H9 (cell line): ENCODE measurements at regions not wholly inside any gene's neighbourhood (a gene's known extent, or its start where the extent isn't known, plus 50 kb on each side); places are given as distances from the start of the nearest gene placed in this dataset.

Experiments
- DNase-seq: peaks from one replicate; pipeline ENCODE4 v3.0.0-alpha.2; 2017
- H2AFZ ChIP-seq: one replicate; pipeline ENCODE4 v1.6.1; 2013; ENCODE audit warnings: mild to moderate bottlenecking, low read length, control low read depth, moderate library complexity
- H2AK5ac ChIP-seq: 2 replicates; pipeline ENCODE4 v1.6.1; 2013; ENCODE audit warnings: low read length, control low read depth, mixed read lengths; ENCODE audit not compliant: insufficient read length
- H2BK120ac ChIP-seq: one replicate; pipeline ENCODE4 v1.6.1; 2013; ENCODE audit warnings: low read depth, mild to moderate bottlenecking, low read length, control low read depth, inconsistent platforms; ENCODE audit not compliant: poor library complexity, severe bottlenecking
- H2BK12ac ChIP-seq: 2 replicates; pipeline ENCODE4 v1.6.1; 2013; ENCODE audit warnings: low read length, control low read depth, mixed read lengths, low read depth; ENCODE audit not compliant: insufficient read length
- H2BK15ac ChIP-seq: 2 replicates; pipeline ENCODE4 v1.6.1; 2013; ENCODE audit warnings: low read depth, low read length, control low read depth
- H2BK20ac ChIP-seq: one replicate; pipeline ENCODE4 v1.6.1; 2013; ENCODE audit warnings: low read depth, mild to moderate bottlenecking, low read length, control low read depth, inconsistent platforms; ENCODE audit not compliant: poor library complexity, severe bottlenecking
- H2BK5ac ChIP-seq: 2 replicates; pipeline ENCODE4 v1.6.1; 2013; ENCODE audit warnings: low read length, control low read depth, mixed read lengths; ENCODE audit not compliant: insufficient read length
- H3K14ac ChIP-seq: 2 replicates; pipeline ENCODE4 v1.6.1; 2013; ENCODE audit warnings: low read length, control low read depth; ENCODE audit not compliant: insufficient read depth
- H3K18ac ChIP-seq: 2 replicates; pipeline ENCODE4 v1.6.1; 2013; ENCODE audit warnings: low read depth, mild to moderate bottlenecking, mixed read lengths, low read length, control low read depth; ENCODE audit not compliant: insufficient read length
- H3K23ac ChIP-seq: 2 replicates; pipeline ENCODE4 v1.6.1; 2013; ENCODE audit warnings: low read length, control low read depth, mixed read lengths, low read depth; ENCODE audit not compliant: insufficient read length
- H3K23me2 ChIP-seq: 2 replicates; pipeline ENCODE4 v1.6.1; 2013; ENCODE audit warnings: low read depth, mild to moderate bottlenecking, mixed read lengths, low read length, control low read depth; ENCODE audit not compliant: insufficient read length, poor library complexity, severe bottlenecking
- H3K27ac ChIP-seq: 2 replicates; pipeline ENCODE4 v1.5.1; 2013; ENCODE audit warnings: low read length, control low read depth, mixed read lengths, low read depth; ENCODE audit not compliant: insufficient read length
- H3K27me3 ChIP-seq: 2 replicates; pipeline ENCODE4 v1.6.1; 2013; ENCODE audit warnings: low read length, control low read depth, inconsistent platforms; ENCODE audit not compliant: insufficient read depth
- H3K4ac ChIP-seq: 2 replicates; pipeline ENCODE4 v1.6.1; 2013; ENCODE audit warnings: low read depth, mild to moderate bottlenecking, control low read depth, inconsistent platforms, low read length, moderate library complexity
- H3K4me1 ChIP-seq: 2 replicates; pipeline ENCODE4 v1.6.1; 2013; ENCODE audit warnings: low read length, control low read depth, inconsistent platforms; ENCODE audit not compliant: insufficient read depth
- H3K4me2 ChIP-seq: 2 replicates; pipeline ENCODE4 v1.6.1; 2013; ENCODE audit warnings: low read length, control low read depth, mixed read lengths; ENCODE audit not compliant: insufficient read length, insufficient read depth
- H3K56ac ChIP-seq: 2 replicates; pipeline ENCODE4 v1.6.1; 2013; ENCODE audit warnings: low read depth, mild to moderate bottlenecking, mixed read lengths, low read length, control low read depth; ENCODE audit not compliant: insufficient read length
- H3K79me1 ChIP-seq: 2 replicates; pipeline ENCODE4 v1.6.1; 2013; ENCODE audit warnings: low read depth, mild to moderate bottlenecking, moderate library complexity, low read length, control low read depth, inconsistent platforms; ENCODE audit not compliant: insufficient read depth, poor library complexity, severe bottlenecking
- H3K79me2 ChIP-seq: 2 replicates; pipeline ENCODE4 v1.6.1; 2013; ENCODE audit warnings: low read length, control low read depth, inconsistent platforms; ENCODE audit not compliant: insufficient read depth
- H3K9ac ChIP-seq: 2 replicates; pipeline ENCODE4 v1.6.1; 2013; ENCODE audit warnings: low read length, control low read depth, mixed read lengths; ENCODE audit not compliant: insufficient read length; ENCODE audit errors: extremely low read depth
- H3K9me3 ChIP-seq: one replicate; pipeline ENCODE4 v1.6.1; 2013; ENCODE audit warnings: low read depth, low read length, inconsistent platforms; ENCODE audit not compliant: control insufficient read depth
- H3T11ph ChIP-seq: one replicate; pipeline ENCODE4 v1.6.1; 2013; ENCODE audit warnings: mild to moderate bottlenecking, low read length, control low read depth, inconsistent platforms
- H4K20me1 ChIP-seq: one replicate; pipeline ENCODE4 v1.6.1; 2013; ENCODE audit not compliant: control insufficient read depth, insufficient read length, insufficient read depth
- H4K5ac ChIP-seq: 2 replicates; pipeline ENCODE4 v1.6.1; 2013; ENCODE audit warnings: low read depth, mild to moderate bottlenecking, mixed read lengths, low read length, control low read depth; ENCODE audit not compliant: insufficient read length
- H4K8ac ChIP-seq: replicated peaks from 2 replicates; pipeline ENCODE4 v1.6.1; 2013; ENCODE audit warnings: low read length, control low read depth, mixed read lengths, low read depth; ENCODE audit not compliant: insufficient read length
- H4K91ac ChIP-seq: 2 replicates; pipeline ENCODE4 v1.6.1; 2013; ENCODE audit warnings: low read depth, mild to moderate bottlenecking, moderate library complexity, mixed read lengths, low read length, control low read depth; ENCODE audit not compliant: insufficient read length
- H3K27ac Mint-ChIP-seq, 3 experiments: 2 replicates in 2 of 3; 3 replicates in 1 of 3; pipeline ENCODE4 v1.8.0; 2020 to 2021; ENCODE audit warnings: mixed read lengths in 3 of 3, mild to moderate bottlenecking in 1 of 3, moderate library complexity in 1 of 3
- H3K27me3 Mint-ChIP-seq: 2 replicates; pipeline ENCODE4 v1.8.0; 2021; ENCODE audit warnings: low read depth, mild to moderate bottlenecking, moderate library complexity, mixed read lengths
- H3K36me3 Mint-ChIP-seq, 3 experiments: 2 replicates in 2 of 3; 3 replicates in 1 of 3; pipeline ENCODE4 v1.8.0; 2020 to 2021; ENCODE audit warnings: low read depth in 3 of 3, mixed read lengths in 3 of 3; ENCODE audit not compliant: insufficient read depth in 1 of 3
- H3K4me1 Mint-ChIP-seq, 2 experiments: 2 replicates each; pipeline ENCODE4 v1.8.0; 2020; ENCODE audit warnings: mixed read lengths in 2 of 2
- H3K4me3 Mint-ChIP-seq, 2 experiments: 2 replicates in 1 of 2; 3 replicates in 1 of 2; pipeline ENCODE4 v1.8.0; 2020 to 2021; ENCODE audit warnings: mild to moderate bottlenecking in 2 of 2, mixed read lengths in 2 of 2, moderate library complexity in 1 of 2
- H3K9me3 Mint-ChIP-seq, 2 experiments: 2 replicates in 1 of 2; 3 replicates in 1 of 2; pipeline ENCODE4 v1.8.0; 2020; ENCODE audit warnings: mild to moderate bottlenecking in 2 of 2, mixed read lengths in 2 of 2, moderate library complexity in 1 of 2
- CTCF ChIP-seq: fragments of 200-600 bp; sonication (generic); conservative IDR thresholded peaks from 3 replicates; pipeline ENCODE4 v1.8.0; 2021; ENCODE audit warnings: antibody characterized with exemption, mild to moderate bottlenecking
- WGBS: extraction: QIAGEN DNeasy Blood & Tissue Kit; methylation state at CpG from one replicate; pipeline ENCODE4 v1.1.7; 2013; ENCODE audit warnings: missing lambda C conversion rate, low lambda C conversion rate, mixed read lengths; ENCODE audit not compliant: insufficient read length; ENCODE audit errors: extremely low coverage; 5-methylcytosine and 5-hydroxymethylcytosine counted together

GRCh38 chr4:24174602-24175001 lies 284.8 kb upstream of the PPARGC1A start:
- Histone ChIP-seq H3K27me3 (no peaks in the 10 kb centered on the region), H2BK5ac (no peak overlapping the region), H3T11ph (no peak overlapping the region), H3K4ac (no peak overlapping the region), H3K56ac (no peak overlapping the region), H4K5ac (no peak overlapping the region), H4K8ac (no peak overlapping the region), H3K9me3 (no peaks in the 10 kb centered on the region), H4K20me1 (no peaks in the 10 kb centered on the region), H3K23me2 (no peaks in the 10 kb centered on the region), H2BK12ac (no peak overlapping the region), H3K23ac (no peak overlapping the region), H3K27ac (no peak overlapping the region), H3K14ac (no peak overlapping the region), H2BK20ac (no peak overlapping the region), H3K79me2 (no peaks in the 10 kb centered on the region), H3K18ac (no peak overlapping the region), H3K79me1 (no peaks in the 10 kb centered on the region), H2BK120ac (no peak overlapping the region), H4K91ac (no peak overlapping the region), H2AFZ (no peak overlapping the region), H2AK5ac (no peak overlapping the region), H3K4me1 (no peaks in the 10 kb centered on the region), H3K9ac (no peak overlapping the region), H3K4me2 (no peak overlapping the region), H2BK15ac (no peak overlapping the region)
- Mint-ChIP-seq H3K36me3 (peaks cover 0 to 4% (median 0%) of the 10 kb centered on the region in 3 experiments; a peak in 2 of 7 replicates), H3K4me3 (no peak overlapping the region), H3K27me3 (peaks cover 2% of the 10 kb centered on the region), H3K4me1 (peaks cover 21 to 22% of the 10 kb centered on the region in 2 experiments), H3K27ac (no peak overlapping the region), H3K9me3 (peaks cover 0 to 2% of the 10 kb centered on the region in 2 experiments; a peak in 1 of 5 replicates)
- TF ChIP-seq CTCF: no peak
- no CpG with 5 or more reads among the region's 4 CpGs for WGBS
- DNase-seq: no peak
